Cardiac muscle cell (in vitro differentiated cells and primary cell): ENCODE measurements at regions not wholly inside any gene's neighbourhood (a gene's known extent, or its start where the extent isn't known, plus 50 kb on each side); places are given as distances from the start of the nearest gene placed in this dataset.

Experiments
- DNase-seq, 2 donors: peaks; one replicate each; pipeline versions ENCODE4 v3.0.0 to v3.0.0-alpha.2; 2010 to 2017; ENCODE audit warnings: low read depth in 1 of 2, low spot score in 1 of 2
- H3K27ac ChIP-seq: fragments of 200-600 bp; sonication (generic); 2 replicates; pipeline ENCODE4 v1.5.1; 2016
- H3K27me3 ChIP-seq: fragments of 200-600 bp; sonication (generic); 2 replicates; pipeline ENCODE4 v1.6.0; 2016; ENCODE audit warnings: control low read depth
- H3K36me3 ChIP-seq: fragments of 200-600 bp; sonication (generic); 2 replicates; pipeline ENCODE4 v1.5.1; 2016; ENCODE audit warnings: control low read depth
- H3K4me1 ChIP-seq: fragments of 200-600 bp; sonication (generic); 2 replicates; pipeline ENCODE4 v1.8.1; 2017; ENCODE audit warnings: low read depth, mild to moderate bottlenecking, mixed run types
- H3K4me3 ChIP-seq: fragments of 200-600 bp; sonication (generic); 2 replicates; pipeline ENCODE4 v1.5.1; 2016; ENCODE audit warnings: mild to moderate bottlenecking
- H3K9me3 ChIP-seq: fragments of 200-600 bp; sonication (generic); 2 replicates; pipeline ENCODE4 v1.5.1; 2017; ENCODE audit warnings: low read depth, mild to moderate bottlenecking, control low read depth
- TF ChIP-seq, protein P1 (sequence below): IDR thresholded peaks from 2 replicates; pipeline ENCODE4 v1.5.1; 2012; ENCODE audit warnings: low read depth, mild to moderate bottlenecking, low read length

DNA sequence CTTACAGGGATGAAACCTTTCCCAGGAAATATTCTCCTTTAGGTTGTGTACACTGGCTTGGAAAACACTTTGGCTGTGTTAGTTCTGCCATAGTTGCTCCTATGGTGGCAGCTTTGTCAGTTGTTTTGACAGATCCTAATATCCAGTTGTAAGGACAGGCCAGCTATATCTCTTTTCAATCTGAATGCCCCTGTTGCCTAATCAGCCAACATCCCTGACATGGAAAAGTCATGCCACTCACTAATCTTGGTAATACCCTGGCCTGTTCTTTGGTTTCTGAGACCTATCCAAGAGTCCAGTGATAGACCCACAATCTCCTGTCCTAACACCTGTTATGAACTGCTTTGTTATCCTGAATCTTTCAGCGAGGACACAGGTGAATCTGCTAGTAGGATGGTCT, 148.8 kb downstream of the MRPL39 start:
- no peaks in the 10 kb centered on the region for H3K36me3 ChIP-seq
- TF ChIP-seq, protein P1, sequence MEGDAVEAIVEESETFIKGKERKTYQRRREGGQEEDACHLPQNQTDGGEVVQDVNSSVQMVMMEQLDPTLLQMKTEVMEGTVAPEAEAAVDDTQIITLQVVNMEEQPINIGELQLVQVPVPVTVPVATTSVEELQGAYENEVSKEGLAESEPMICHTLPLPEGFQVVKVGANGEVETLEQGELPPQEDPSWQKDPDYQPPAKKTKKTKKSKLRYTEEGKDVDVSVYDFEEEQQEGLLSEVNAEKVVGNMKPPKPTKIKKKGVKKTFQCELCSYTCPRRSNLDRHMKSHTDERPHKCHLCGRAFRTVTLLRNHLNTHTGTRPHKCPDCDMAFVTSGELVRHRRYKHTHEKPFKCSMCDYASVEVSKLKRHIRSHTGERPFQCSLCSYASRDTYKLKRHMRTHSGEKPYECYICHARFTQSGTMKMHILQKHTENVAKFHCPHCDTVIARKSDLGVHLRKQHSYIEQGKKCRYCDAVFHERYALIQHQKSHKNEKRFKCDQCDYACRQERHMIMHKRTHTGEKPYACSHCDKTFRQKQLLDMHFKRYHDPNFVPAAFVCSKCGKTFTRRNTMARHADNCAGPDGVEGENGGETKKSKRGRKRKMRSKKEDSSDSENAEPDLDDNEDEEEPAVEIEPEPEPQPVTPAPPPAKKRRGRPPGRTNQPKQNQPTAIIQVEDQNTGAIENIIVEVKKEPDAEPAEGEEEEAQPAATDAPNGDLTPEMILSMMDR: no peak
- no peak overlapping the region for H3K27ac ChIP-seq
- no peaks in the 10 kb centered on the region for H3K27me3 ChIP-seq
- no peak overlapping the region for H3K4me3 ChIP-seq
- no peak for DNase-seq
- no peaks in the 10 kb centered on the region for H3K4me1 ChIP-seq
- H3K9me3 ChIP-seq: no peaks in the 10 kb centered on the region

DNA sequence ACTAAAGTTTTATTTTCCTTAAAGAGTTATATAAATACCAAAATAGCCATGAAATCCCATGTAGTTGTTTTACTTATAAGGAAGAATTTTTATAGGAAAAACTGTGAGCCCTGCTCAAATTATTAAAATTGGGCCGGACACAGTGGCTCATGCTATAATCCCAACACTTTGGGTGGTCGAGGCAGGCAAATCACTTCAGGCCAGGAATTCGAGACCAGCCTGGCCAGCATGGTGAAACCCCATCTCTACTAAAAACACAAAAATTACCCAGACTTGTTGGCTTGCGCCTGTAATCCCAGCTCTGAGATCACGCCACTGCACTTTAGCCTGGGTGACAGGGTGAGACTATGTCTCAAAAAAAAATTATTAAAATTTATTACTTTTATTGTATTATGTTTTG, 149.3 kb downstream of the MRPL39 start:
- Histone ChIP-seq H3K27ac (no peak overlapping the region), H3K36me3 (no peaks in the 10 kb centered on the region), H3K27me3 (no peaks in the 10 kb centered on the region), H3K9me3 (no peaks in the 10 kb centered on the region), H3K4me1 (no peaks in the 10 kb centered on the region), H3K4me3 (no peak overlapping the region)
- no peak for DNase-seq
- TF ChIP-seq, protein P1: no peak

DNA sequence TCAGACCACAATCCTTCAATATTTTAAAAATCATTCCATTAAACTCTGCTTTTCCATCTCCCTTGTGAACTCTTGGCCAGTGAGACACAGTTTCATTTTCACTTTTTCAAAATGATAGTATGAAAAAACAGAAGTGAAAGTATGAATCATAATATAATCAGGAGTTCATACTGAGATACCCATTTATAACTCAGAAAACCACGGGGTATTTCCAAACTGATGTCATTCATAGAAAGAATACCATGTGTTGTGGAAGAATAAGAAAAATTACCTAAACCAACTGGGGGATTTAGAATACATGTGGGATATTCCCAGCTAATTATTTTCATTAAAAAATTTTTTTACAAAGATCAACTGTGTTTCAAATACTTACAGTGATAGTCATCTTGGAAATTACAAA, 149.9 kb downstream of the MRPL39 start:
- no peaks in the 10 kb centered on the region for H3K36me3 ChIP-seq
- no peak overlapping the region for H3K27ac ChIP-seq
- TF ChIP-seq, protein P1: no peak
- H3K27me3 ChIP-seq: no peaks in the 10 kb centered on the region
- peak in 1 of 2 donors; percentile 52 for DNase-seq
- no peak overlapping the region for H3K4me3 ChIP-seq
- H3K9me3 ChIP-seq: no peaks in the 10 kb centered on the region
- no peaks in the 10 kb centered on the region for H3K4me1 ChIP-seq

DNA sequence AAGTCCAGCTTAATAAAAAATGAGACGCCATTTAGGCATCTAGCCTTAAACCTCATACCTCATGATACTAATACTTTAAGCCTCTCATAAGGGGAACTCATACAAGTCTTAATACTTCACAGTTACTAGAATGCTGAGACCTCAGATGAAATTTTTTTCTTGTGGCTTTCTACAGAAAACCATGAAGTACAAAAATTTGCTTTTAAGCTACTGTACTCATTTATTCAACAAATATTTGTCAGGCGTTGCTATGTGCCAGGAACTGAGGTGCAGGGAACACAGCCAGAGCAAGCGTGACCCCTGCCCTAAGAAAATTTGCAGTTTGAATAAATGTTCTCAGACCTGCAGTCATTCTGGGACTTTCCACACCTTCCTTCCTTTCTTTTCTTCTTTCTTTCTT, 150.6 kb downstream of the MRPL39 start:
- H3K9me3 ChIP-seq: no peaks in the 10 kb centered on the region
- H3K36me3 ChIP-seq: no peaks in the 10 kb centered on the region
- no peak overlapping the region for H3K27ac ChIP-seq

DNA sequence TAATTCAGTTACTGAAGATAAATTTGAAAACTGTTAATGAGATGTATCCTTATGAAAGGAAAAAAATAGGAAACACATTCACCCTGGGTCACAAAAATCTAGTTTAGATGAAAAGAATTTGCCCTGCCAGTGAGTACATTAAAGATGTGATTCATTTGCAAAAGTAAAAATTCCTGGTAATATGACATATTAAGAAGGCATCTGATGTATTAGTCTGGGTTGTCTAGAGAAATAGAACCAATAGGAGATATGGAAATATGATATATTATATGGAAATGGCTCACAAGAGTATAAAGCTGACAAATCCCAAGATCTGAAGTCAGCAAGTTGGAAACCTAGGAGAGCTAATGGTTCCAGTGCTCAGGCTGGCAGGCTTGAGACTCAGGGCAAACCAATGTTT, 153.8 kb downstream of the MRPL39 start:
- Histone ChIP-seq H3K4me3 (no peak overlapping the region), H3K36me3 (no peaks in the 10 kb centered on the region), H3K27me3 (no peaks in the 10 kb centered on the region), H3K4me1 (no peaks in the 10 kb centered on the region), H3K9me3 (no peaks in the 10 kb centered on the region), H3K27ac (no peak overlapping the region)
- TF ChIP-seq, protein P1: no peak
- DNase-seq: no peak

More for the DNA sequence above, 150.6 kb downstream of the MRPL39 start:
- Histone ChIP-seq H3K27me3 (no peaks in the 10 kb centered on the region), H3K4me3 (no peak overlapping the region), H3K4me1 (no peaks in the 10 kb centered on the region)
- TF ChIP-seq, protein P1: no peak
- DNase-seq: peak in 1 of 2 donors; percentile 1

DNA sequence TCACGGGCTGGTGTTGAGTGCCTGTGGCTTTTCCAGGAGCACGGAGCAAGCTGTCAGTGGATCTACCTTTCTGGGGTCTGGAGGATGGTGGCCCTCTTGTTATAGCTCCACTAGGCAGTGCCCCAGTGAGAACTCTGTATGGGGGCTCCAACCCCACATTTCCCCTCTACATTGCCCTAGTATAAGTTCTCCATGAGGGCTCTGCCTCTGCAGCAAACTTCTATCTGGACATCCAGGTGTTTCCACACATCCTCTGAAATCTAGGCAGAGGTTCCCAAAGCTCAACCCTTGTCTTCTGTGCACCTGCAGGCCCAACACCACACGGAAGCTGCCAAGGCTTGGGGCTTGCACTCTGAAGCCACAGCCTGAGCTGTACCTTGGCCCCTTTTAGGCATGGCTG, 157.3 kb downstream of the MRPL39 start:
- DNase-seq: no peak
- Histone ChIP-seq H3K9me3 (no peaks in the 10 kb centered on the region), H3K27me3 (no peaks in the 10 kb centered on the region), H3K27ac (no peak overlapping the region), H3K4me3 (no peak overlapping the region), H3K4me1 (no peaks in the 10 kb centered on the region), H3K36me3 (no peaks in the 10 kb centered on the region)
- TF ChIP-seq, protein P1: no peak
